HepG2 (cell line): ENCODE measurements at regions not wholly inside any gene's neighbourhood (a gene's known extent, or its start where the extent isn't known, plus 50 kb on each side); places are given as distances from the start of the nearest gene placed in this dataset.

Source experiments
- ATAC-seq: fragments of 200-7000 bp; cut with Tn5 transposase; 3 replicates; pipeline ENCODE4 v1.9.1; 2020; ENCODE audit warnings: mild to moderate bottlenecking, moderate library complexity
- BruUV-seq: library from RNA; stranded (reverse); fragments of 400-500 nt; replicated peaks from 2 replicates; lab custom pipeline; 2021; lab: Mats Ljungman, UMichigan
- CTCF ChIA-PET: fragments of 300-600 bp; formaldehyde crosslinking; extraction: SDS; loops from one replicate; lab custom pipeline; 2021; ENCODE audit warnings: low total read pairs, inconsistent platforms, low intra/inter-chr PET ratio; lab: Yijun Ruan, JAX
- POLR2A ChIA-PET: fragments of 350-600 bp; sonication (Branson Sonifier 250); formaldehyde crosslinking; loops from one replicate; lab custom pipeline; 2020; ENCODE audit warnings: antibody characterized with exemption, inconsistent platforms; lab: Yijun Ruan, JAX
- DNase-seq: peaks from one replicate; pipeline ENCODE4 v3.0.0-alpha.2; 2015; ENCODE audit warnings: low spot score
- FAIRE-seq: peaks from 3 replicates; lab custom pipeline; 2011; peaks lifted over from hg19 to GRCh38; lab: Jason Lieb, UNC
- H2AFZ ChIP-seq: one replicate; pipeline ENCODE4 v1.6.1; 2011; ENCODE audit warnings: low read length, inconsistent platforms
- H3K27ac ChIP-seq: fragments of 300-600 bp; 3 replicates; pipeline ENCODE4 v1.8.0; 2011; ENCODE audit warnings: mixed run types, mild to moderate bottlenecking, mixed read lengths, low read length, inconsistent platforms; ENCODE audit not compliant: insufficient read depth; ENCODE audit errors: extremely low read length
- H3K27me3 ChIP-seq, 2 experiments: fragments of 200-600 bp in 1 of 2; 2 replicates in 1 of 2; 3 replicates in 1 of 2; pipeline versions ENCODE4 v1.6.0 to v1.8.0; 2011; ENCODE audit warnings: low read length in 2 of 2, mild to moderate bottlenecking in 2 of 2, moderate library complexity in 2 of 2, inconsistent platforms in 1 of 2; ENCODE audit not compliant: insufficient read depth in 2 of 2, control insufficient read depth in 1 of 2
- H3K36me3 ChIP-seq, 2 experiments: fragments of 200-600 bp in 1 of 2; replicated peaks in 1 of 2; 2 replicates in 1 of 2; 3 replicates in 1 of 2; pipeline versions ENCODE4 v1.5.1 to v1.8.0; 2011; ENCODE audit warnings: low read length in 2 of 2, inconsistent platforms in 1 of 2; ENCODE audit not compliant: insufficient read depth in 2 of 2, control insufficient read depth in 1 of 2
- H3K4me1 ChIP-seq: 2 replicates; pipeline ENCODE4 v1.5.1; 2012; ENCODE audit warnings: low read length, inconsistent platforms; ENCODE audit not compliant: insufficient read depth
- H3K4me2 ChIP-seq: 2 replicates; pipeline ENCODE4 v1.6.0; 2011; ENCODE audit warnings: low read depth, low read length, inconsistent platforms
- H3K4me3 ChIP-seq, 3 experiments: fragments of 200-600 bp in 1 of 3; sonication (generic), shearing (Covaris generic) in 1 of 3; replicated peaks in 1 of 3; 2 replicates each; pipeline ENCODE4 v1.5.1; 2011 to 2016; ENCODE audit warnings: low read length in 3 of 3, inconsistent platforms in 2 of 3, low read depth in 2 of 3, mild to moderate bottlenecking in 2 of 3, control low read depth in 1 of 3, mixed read lengths in 1 of 3; ENCODE audit not compliant: insufficient read depth in 1 of 3
- H3K79me2 ChIP-seq: one replicate; pipeline ENCODE4 v1.6.1; 2011; ENCODE audit warnings: low read length, inconsistent platforms; ENCODE audit not compliant: insufficient read depth
- H3K9ac ChIP-seq: 2 replicates; pipeline ENCODE4 v1.6.0; 2011; ENCODE audit warnings: mild to moderate bottlenecking, low read depth, low read length, inconsistent platforms; ENCODE audit not compliant: insufficient read depth
- H3K9me3 ChIP-seq: 2 replicates; pipeline ENCODE4 v1.5.1; 2012; ENCODE audit warnings: mild to moderate bottlenecking, low read length
- H4K20me1 ChIP-seq: 2 replicates; pipeline ENCODE4 v1.6.0; 2011; ENCODE audit warnings: inconsistent platforms, mild to moderate bottlenecking, low read length, moderate library complexity; ENCODE audit not compliant: insufficient read depth
- EEA1 ChIP-seq: sonication (generic); formaldehyde crosslinking; IDR thresholded peaks from 2 replicates; pipeline ENCODE4 v1.5.1; 2020; ENCODE audit warnings: mild to moderate bottlenecking, missing genetic modification reagents, borderline replicate concordance
- FOXA3 ChIP-seq: IDR thresholded peaks from 2 replicates; pipeline ENCODE4 v1.6.1; 2016; ENCODE audit warnings: missing genetic modification reagents, missing compliant biosample characterization
- IRX3 ChIP-seq: sonication (generic); formaldehyde crosslinking; IDR thresholded peaks from 2 replicates; pipeline ENCODE4 v1.8.1; 2023; ENCODE audit warnings: mild to moderate bottlenecking, low read depth, missing genetic modification reagents, borderline replicate concordance
- SOX6 ChIP-seq, 2 experiments: fragments of 450-650 bp in 1 of 2; sonication (generic) in 1 of 2; formaldehyde crosslinking in 1 of 2; IDR thresholded peaks; 2 replicates each; pipeline versions ENCODE4 v1.4.0 to v1.6.1; 2017 to 2020; ENCODE audit warnings: antibody characterized with exemption in 1 of 2, mild to moderate bottlenecking in 1 of 2, missing genetic modification reagents in 1 of 2
- ZFP82 ChIP-seq: sonication (generic); formaldehyde crosslinking; IDR thresholded peaks from 2 replicates; pipeline ENCODE4 v1.5.1; 2020; ENCODE audit warnings: mild to moderate bottlenecking, missing genetic modification reagents, borderline replicate concordance
- ZNF12 ChIP-seq: sonication (generic); formaldehyde crosslinking; IDR thresholded peaks from 2 replicates; pipeline ENCODE4 v1.5.0; 2020; ENCODE audit warnings: missing genetic modification reagents
- ZNF17 ChIP-seq: sonication (generic); formaldehyde crosslinking; IDR thresholded peaks from 2 replicates; pipeline ENCODE4 v1.5.0; 2020; ENCODE audit warnings: mild to moderate bottlenecking, missing genetic modification reagents
- ZNF7 ChIP-seq: IDR thresholded peaks from 2 replicates; pipeline ENCODE4 v1.6.1; 2016; ENCODE audit warnings: missing biosample characterization, missing genetic modification reagents
- ZNF75D ChIP-seq: sonication (generic); formaldehyde crosslinking; IDR thresholded peaks from 2 replicates; pipeline ENCODE4 v1.8.1; 2023; ENCODE audit warnings: missing genetic modification reagents, mild to moderate bottlenecking, borderline replicate concordance
- WGBS: methylation state at CpG from one replicate; pipeline ENCODE4 v1.1.6; 2017; ENCODE audit warnings: low lambda C conversion rate; 5-methylcytosine and 5-hydroxymethylcytosine counted together
- in situ Hi-C: cut with HindIII; loops from 2 replicates; pipeline ENCODE4 v1.10.0; 2017; ENCODE audit warnings: low pct_unique_long_range_greater_than_20kb; ENCODE audit not compliant: extremely low pct_ligation_motif_present
- intact Hi-C: fragments of 100-400 bp; cut with micrococcal nuclease; formaldehyde crosslinking; loops from one replicate; pipeline ENCODE4 v1.10.0; 2022; ENCODE audit not compliant: unreplicated experiment
- TF ChIP-seq, protein P1 (sequence below): sonication (generic); formaldehyde crosslinking; IDR thresholded peaks from 2 replicates; pipeline ENCODE4 v1.4.0; 2020; ENCODE audit warnings: missing genetic modification reagents, borderline replicate concordance
- TF ChIP-seq, protein P2 (sequence below): sonication (generic); formaldehyde crosslinking; IDR thresholded peaks from 2 replicates; pipeline ENCODE4 v1.5.0; 2020; ENCODE audit warnings: mild to moderate bottlenecking, missing genetic modification reagents, borderline replicate concordance

GRCh38 chr2:35819033-35819432 lies 536.5 kb upstream of the CRIM1 start:
- 47% methylated on average over 2 of the region's 2 CpGs for WGBS
- Histone ChIP-seq H2AFZ (no peak overlapping the region), H3K9me3 (no peaks in the 10 kb centered on the region), H3K4me2 (no peak overlapping the region), H3K36me3 (no peaks in the 10 kb centered on the region), H3K9ac (no peak overlapping the region), H4K20me1 (no peaks in the 10 kb centered on the region), H3K79me2 (no peaks in the 10 kb centered on the region), H3K27ac (no peak overlapping the region), H3K4me1 (no peaks in the 10 kb centered on the region), H3K4me3 (no peak overlapping the region), H3K27me3 (peaks cover 0 to 4% of the 10 kb centered on the region in 2 experiments; a peak in 2 of 5 replicates)
- intact Hi-C loops: no loop called here
- in situ Hi-C loops: no loop called here
- ChIA-PET CTCF (no interaction called here), POLR2A (no interaction called here)
- no peak for TF ChIP-seq SOX6 (IDR thresholded peaks at IDR 0.05)
- TF ChIP-seq SOX6 (CRISPR knock-in tag; IDR thresholded peaks at IDR 0.05): no peak
- no peak for TF ChIP-seq ZNF7 (CRISPR knock-in tag)
- no peak for TF ChIP-seq FOXA3 (CRISPR knock-in tag)
- TF ChIP-seq EEA1 (CRISPR knock-in tag): no peak
- TF ChIP-seq ZNF12: no peak
- TF ChIP-seq IRX3 (CRISPR knock-in tag): no peak
- TF ChIP-seq ZNF17 (CRISPR knock-in tag): no peak
- TF ChIP-seq, protein P1, sequence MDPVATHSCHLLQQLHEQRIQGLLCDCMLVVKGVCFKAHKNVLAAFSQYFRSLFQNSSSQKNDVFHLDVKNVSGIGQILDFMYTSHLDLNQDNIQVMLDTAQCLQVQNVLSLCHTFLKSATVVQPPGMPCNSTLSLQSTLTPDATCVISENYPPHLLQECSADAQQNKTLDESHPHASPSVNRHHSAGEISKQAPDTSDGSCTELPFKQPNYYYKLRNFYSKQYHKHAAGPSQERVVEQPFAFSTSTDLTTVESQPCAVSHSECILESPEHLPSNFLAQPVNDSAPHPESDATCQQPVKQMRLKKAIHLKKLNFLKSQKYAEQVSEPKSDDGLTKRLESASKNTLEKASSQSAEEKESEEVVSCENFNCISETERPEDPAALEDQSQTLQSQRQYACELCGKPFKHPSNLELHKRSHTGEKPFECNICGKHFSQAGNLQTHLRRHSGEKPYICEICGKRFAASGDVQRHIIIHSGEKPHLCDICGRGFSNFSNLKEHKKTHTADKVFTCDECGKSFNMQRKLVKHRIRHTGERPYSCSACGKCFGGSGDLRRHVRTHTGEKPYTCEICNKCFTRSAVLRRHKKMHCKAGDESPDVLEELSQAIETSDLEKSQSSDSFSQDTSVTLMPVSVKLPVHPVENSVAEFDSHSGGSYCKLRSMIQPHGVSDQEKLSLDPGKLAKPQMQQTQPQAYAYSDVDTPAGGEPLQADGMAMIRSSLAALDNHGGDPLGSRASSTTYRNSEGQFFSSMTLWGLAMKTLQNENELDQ: no peak
- TF ChIP-seq ZFP82 (CRISPR knock-in tag): no peak
- TF ChIP-seq, protein P2, sequence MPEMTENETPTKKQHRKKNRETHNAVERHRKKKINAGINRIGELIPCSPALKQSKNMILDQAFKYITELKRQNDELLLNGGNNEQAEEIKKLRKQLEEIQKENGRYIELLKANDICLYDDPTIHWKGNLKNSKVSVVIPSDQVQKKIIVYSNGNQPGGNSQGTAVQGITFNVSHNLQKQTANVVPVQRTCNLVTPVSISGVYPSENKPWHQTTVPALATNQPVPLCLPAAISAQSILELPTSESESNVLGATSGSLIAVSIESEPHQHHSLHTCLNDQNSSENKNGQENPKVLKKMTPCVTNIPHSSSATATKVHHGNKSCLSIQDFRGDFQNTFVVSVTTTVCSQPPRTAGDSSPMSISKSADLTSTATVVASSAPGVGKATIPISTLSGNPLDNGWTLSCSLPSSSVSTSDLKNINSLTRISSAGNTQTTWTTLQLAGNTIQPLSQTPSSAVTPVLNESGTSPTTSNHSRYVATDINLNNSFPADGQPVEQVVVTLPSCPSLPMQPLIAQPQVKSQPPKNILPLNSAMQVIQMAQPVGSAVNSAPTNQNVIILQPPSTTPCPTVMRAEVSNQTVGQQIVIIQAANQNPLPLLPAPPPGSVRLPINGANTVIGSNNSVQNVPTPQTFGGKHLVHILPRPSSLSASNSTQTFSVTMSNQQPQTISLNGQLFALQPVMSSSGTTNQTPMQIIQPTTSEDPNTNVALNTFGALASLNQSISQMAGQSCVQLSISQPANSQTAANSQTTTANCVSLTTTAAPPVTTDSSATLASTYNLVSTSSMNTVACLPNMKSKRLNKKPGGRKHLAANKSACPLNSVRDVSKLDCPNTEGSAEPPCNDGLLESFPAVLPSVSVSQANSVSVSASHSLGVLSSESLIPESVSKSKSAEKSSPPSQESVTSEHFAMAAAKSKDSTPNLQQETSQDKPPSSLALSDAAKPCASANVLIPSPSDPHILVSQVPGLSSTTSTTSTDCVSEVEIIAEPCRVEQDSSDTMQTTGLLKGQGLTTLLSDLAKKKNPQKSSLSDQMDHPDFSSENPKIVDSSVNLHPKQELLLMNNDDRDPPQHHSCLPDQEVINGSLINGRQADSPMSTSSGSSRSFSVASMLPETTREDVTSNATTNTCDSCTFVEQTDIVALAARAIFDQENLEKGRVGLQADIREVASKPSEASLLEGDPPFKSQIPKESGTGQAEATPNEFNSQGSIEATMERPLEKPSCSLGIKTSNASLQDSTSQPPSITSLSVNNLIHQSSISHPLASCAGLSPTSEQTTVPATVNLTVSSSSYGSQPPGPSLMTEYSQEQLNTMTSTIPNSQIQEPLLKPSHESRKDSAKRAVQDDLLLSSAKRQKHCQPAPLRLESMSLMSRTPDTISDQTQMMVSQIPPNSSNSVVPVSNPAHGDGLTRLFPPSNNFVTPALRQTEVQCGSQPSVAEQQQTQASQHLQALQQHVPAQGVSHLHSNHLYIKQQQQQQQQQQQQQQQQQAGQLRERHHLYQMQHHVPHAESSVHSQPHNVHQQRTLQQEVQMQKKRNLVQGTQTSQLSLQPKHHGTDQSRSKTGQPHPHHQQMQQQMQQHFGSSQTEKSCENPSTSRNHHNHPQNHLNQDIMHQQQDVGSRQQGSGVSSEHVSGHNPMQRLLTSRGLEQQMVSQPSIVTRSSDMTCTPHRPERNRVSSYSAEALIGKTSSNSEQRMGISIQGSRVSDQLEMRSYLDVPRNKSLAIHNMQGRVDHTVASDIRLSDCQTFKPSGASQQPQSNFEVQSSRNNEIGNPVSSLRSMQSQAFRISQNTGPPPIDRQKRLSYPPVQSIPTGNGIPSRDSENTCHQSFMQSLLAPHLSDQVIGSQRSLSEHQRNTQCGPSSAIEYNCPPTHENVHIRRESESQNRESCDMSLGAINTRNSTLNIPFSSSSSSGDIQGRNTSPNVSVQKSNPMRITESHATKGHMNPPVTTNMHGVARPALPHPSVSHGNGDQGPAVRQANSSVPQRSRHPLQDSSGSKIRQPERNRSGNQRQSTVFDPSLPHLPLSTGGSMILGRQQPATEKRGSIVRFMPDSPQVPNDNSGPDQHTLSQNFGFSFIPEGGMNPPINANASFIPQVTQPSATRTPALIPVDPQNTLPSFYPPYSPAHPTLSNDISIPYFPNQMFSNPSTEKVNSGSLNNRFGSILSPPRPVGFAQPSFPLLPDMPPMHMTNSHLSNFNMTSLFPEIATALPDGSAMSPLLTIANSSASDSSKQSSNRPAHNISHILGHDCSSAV (CRISPR knock-in tag): no peak
- no peak for TF ChIP-seq ZNF75D
- no peak for FAIRE-seq
- no TSS peak for BruUV-seq
- no peak for DNase-seq
- no peak for ATAC-seq
